PC-9 (cell line): ENCODE measurements at regions not wholly inside any gene's neighbourhood (a gene's known extent, or its start where the extent isn't known, plus 50 kb on each side); places are given as distances from the start of the nearest gene placed in this dataset.

Experiments
- BruUV-seq: library from RNA; stranded (reverse); fragments of 400-500 nt; replicated peaks from 2 replicates; lab custom pipeline; 2021; lab: Mats Ljungman, UMichigan
- CTCF ChIA-PET: fragments of 300-600 bp; sonication (Branson Sonifier 250); formaldehyde crosslinking; loops from one replicate; lab custom pipeline; 2022; ENCODE audit warnings: antibody characterized with exemption; lab: Charles Lee
- POLR2A ChIA-PET: fragments of 300-600 bp; sonication (Branson Sonifier 250); formaldehyde crosslinking; loops from one replicate; lab custom pipeline; 2022; ENCODE audit warnings: antibody characterized with exemption; ENCODE audit not compliant: unreplicated experiment; lab: Charles Lee
- DNase-seq, 2 experiments: peaks; one replicate each; pipeline versions ENCODE4 v3.0.0 to v3.0.0-alpha.2; 2015 to 2022; ENCODE audit warnings: mixed read lengths in 1 of 2
- H2AFZ ChIP-seq: fragments of 200-600 bp; sonication (generic); 2 replicates; pipeline ENCODE4 v1.8.1; 2017; ENCODE audit warnings: antibody characterized with exemption
- H3F3A ChIP-seq: fragments of 200-600 bp; sonication (generic); 2 replicates; pipeline ENCODE4 v1.8.1; 2017; ENCODE audit warnings: antibody characterized with exemption, mild to moderate bottlenecking, low read depth; ENCODE audit not compliant: insufficient read depth
- H3K27ac ChIP-seq: fragments of 200-600 bp; sonication (generic); 2 replicates; pipeline ENCODE4 v1.6.1; 2016; ENCODE audit warnings: mixed run types
- H3K27me3 ChIP-seq: fragments of 200-600 bp; sonication (generic); 2 replicates; pipeline ENCODE4 v1.6.1; 2016; ENCODE audit warnings: low read depth, mixed run types; ENCODE audit not compliant: insufficient read depth
- H3K36me3 ChIP-seq: fragments of 200-600 bp; sonication (generic); 2 replicates; pipeline ENCODE4 v1.6.1; 2016; ENCODE audit warnings: low read depth, mixed run types
- H3K4me1 ChIP-seq: fragments of 200-600 bp; sonication (generic); replicated peaks from 2 replicates; pipeline ENCODE4 v1.6.1; 2016; ENCODE audit warnings: mixed run types; ENCODE audit not compliant: insufficient read depth
- H3K4me2 ChIP-seq: fragments of 200-600 bp; sonication (generic); 2 replicates; pipeline ENCODE4 v1.6.1; 2017; ENCODE audit warnings: mixed run types
- H3K4me3 ChIP-seq: fragments of 200-600 bp; sonication (generic); 2 replicates; pipeline ENCODE4 v1.6.1; 2016; ENCODE audit warnings: mixed run types
- H3K79me2 ChIP-seq: fragments of 200-600 bp; sonication (generic); 2 replicates; pipeline ENCODE4 v1.6.1; 2017; ENCODE audit warnings: low read depth, mixed run types
- H3K9me2 ChIP-seq: fragments of 200-600 bp; sonication (generic); 2 replicates; pipeline ENCODE4 v1.8.1; 2017; ENCODE audit warnings: mild to moderate bottlenecking; ENCODE audit not compliant: insufficient read depth
- H3K9me3 ChIP-seq: fragments of 200-600 bp; sonication (generic); 2 replicates; pipeline ENCODE4 v1.8.1; 2016; ENCODE audit warnings: low read depth; ENCODE audit not compliant: insufficient read depth
- H4K20me1 ChIP-seq: fragments of 200-600 bp; sonication (generic); 2 replicates; pipeline ENCODE4 v1.8.1; 2017; ENCODE audit not compliant: insufficient read depth
- CTCF ChIP-seq: fragments of 200-600 bp; sonication (generic); conservative IDR thresholded peaks from 2 replicates; pipeline ENCODE4 v1.6.1; 2017; ENCODE audit warnings: mixed run types, antibody characterized with exemption, mild to moderate bottlenecking, moderate library complexity
- EZH2 ChIP-seq: fragments of 200-600 bp; sonication (generic); IDR thresholded peaks from 2 replicates; pipeline ENCODE4 v1.8.0; 2017; ENCODE audit warnings: antibody characterized with exemption, low read depth
- intact Hi-C: fragments of 100-400 bp; cut with micrococcal nuclease; formaldehyde crosslinking; loops from one replicate; pipeline ENCODE4 v1.10.0; 2022; ENCODE audit not compliant: unreplicated experiment

- Histone ChIP-seq H4K20me1 (no peaks in the 10 kb centered on the region), H3K9me2 (no peaks in the 10 kb centered on the region), H3K27me3 (no peaks in the 10 kb centered on the region), H2AFZ (no peak overlapping the region), H3K9me3 (no peaks in the 10 kb centered on the region), H3F3A (no peaks in the 10 kb centered on the region), H3K4me3 (no peak overlapping the region), H3K4me2 (no peak overlapping the region), H3K79me2 (no peaks in the 10 kb centered on the region), H3K4me1 (no peaks in the 10 kb centered on the region), H3K36me3 (no peaks in the 10 kb centered on the region), H3K27ac (no peak overlapping the region)
- TF ChIP-seq EZH2 = no peak
- no peak for TF ChIP-seq CTCF
- POLR2A ChIA-PET = no interaction called here
- intact Hi-C loops = no loop called here
- CTCF ChIA-PET = no interaction called here
- BruUV-seq = no TSS peak
- no peak for DNase-seq
Observed at GRCh38 chr4:96260064-96260682, 420.3 kb downstream of the PDHA2 start.

GRCh38 chr4:96262057-96262456 lies 422.2 kb downstream of the PDHA2 start:
- Histone ChIP-seq H3K4me1 (no peaks in the 10 kb centered on the region), H2AFZ (no peak overlapping the region), H3K79me2 (no peaks in the 10 kb centered on the region), H3F3A (no peaks in the 10 kb centered on the region), H3K9me3 (no peaks in the 10 kb centered on the region), H3K36me3 (no peaks in the 10 kb centered on the region), H3K4me3 (no peak overlapping the region), H3K27ac (no peak overlapping the region), H3K27me3 (no peaks in the 10 kb centered on the region), H3K9me2 (no peaks in the 10 kb centered on the region), H3K4me2 (no peak overlapping the region), H4K20me1 (no peaks in the 10 kb centered on the region)
- ChIA-PET CTCF (no interaction called here), POLR2A (no interaction called here)
- TF ChIP-seq CTCF (no peak), EZH2 (no peak)
- no TSS peak for BruUV-seq
- no peak for DNase-seq
- intact Hi-C loops = no loop called here

GRCh38 chr4:96263291-96263690 lies 423.4 kb downstream of the PDHA2 start:
- BruUV-seq = no TSS peak
- Histone ChIP-seq H3K36me3 (no peaks in the 10 kb centered on the region), H3K27me3 (no peaks in the 10 kb centered on the region), H3K27ac (no peak overlapping the region), H3K4me3 (no peak overlapping the region), H2AFZ (no peak overlapping the region), H3K9me2 (no peaks in the 10 kb centered on the region), H3K79me2 (no peaks in the 10 kb centered on the region), H3K4me1 (no peaks in the 10 kb centered on the region), H3F3A (no peaks in the 10 kb centered on the region), H3K9me3 (no peaks in the 10 kb centered on the region), H3K4me2 (no peak overlapping the region), H4K20me1 (no peaks in the 10 kb centered on the region)
- ChIA-PET CTCF (no interaction called here), POLR2A (no interaction called here)
- no peak for DNase-seq
- TF ChIP-seq EZH2 (no peak), CTCF (no peak)
- intact Hi-C loops = no loop called here
